Iris pigment epithelial cell (primary cell): ENCODE measurements at regions not wholly inside any gene's neighbourhood (a gene's known extent, or its start where the extent isn't known, plus 50 kb on each side); places are given as distances from the start of the nearest gene placed in this dataset.
A peak's percentile ranks its signal among the peaks of the same experiment; 100 is the strongest.

ENCODE experiments used
- DNase-seq: peaks from one replicate; pipeline ENCODE4 v3.0.0-alpha.2; 2011; ENCODE audit warnings: low read depth

DNA sequence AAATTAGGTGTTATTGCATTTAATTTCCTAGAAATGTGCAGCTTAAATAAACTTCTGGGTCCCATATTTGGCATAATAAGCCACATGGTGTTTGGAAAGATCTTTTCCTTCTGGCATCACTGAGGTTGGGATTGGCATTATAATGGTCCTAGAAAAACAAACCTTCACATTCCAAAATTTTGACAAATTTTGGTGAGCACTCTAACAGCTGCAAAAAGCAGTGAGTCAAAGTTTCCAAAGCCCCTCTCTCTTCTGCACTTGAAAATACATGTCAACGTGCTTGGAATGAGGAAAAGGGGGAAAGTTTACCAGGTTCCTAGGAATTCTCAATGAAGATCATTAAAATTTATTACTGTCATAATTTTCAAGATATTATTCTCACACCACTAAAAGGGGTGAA lies 77.8 kb upstream of the STK17B start:
- DNase-seq, result no peak

DNA sequence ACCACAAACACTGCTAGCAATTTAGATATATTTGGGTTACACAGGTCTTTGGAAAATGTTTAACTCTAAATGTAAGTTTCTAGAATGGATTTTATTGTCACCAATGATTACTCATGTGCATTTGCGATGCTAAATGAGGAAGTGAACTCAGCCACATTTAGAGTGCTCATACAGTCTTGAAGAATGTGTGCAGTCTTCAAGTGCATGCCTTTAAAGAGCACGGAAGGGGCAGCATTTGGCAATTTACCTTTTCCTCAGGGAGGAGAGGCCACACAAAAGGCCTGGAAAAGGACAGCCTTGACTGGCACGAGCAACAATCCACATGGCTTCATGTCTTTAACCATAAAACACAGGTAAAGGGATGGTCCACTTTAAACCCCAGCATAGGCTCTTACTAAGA lies 78.5 kb upstream of the STK17B start:
- DNase-seq, result no peak

DNA sequence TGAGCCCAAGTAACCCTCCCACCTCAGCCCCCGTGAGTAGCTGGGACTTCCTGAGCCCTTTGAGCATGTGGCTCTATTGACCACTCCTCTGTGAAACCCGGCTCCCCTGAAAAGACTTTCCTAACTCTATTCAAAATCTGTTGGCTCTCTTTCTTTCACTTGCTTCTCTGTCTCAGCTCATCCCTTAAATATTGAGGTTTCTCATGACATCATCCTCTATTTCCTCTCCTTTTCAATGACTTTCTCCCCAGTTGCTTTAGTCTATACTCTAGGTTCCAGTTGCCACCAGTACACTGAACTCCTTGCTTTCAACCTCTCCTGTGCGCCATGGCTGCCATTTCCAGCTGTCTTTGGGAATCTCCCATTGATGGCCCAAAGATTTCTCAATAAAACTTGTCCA lies 79.8 kb upstream of the STK17B start:
- DNase-seq, result no peak

DNA sequence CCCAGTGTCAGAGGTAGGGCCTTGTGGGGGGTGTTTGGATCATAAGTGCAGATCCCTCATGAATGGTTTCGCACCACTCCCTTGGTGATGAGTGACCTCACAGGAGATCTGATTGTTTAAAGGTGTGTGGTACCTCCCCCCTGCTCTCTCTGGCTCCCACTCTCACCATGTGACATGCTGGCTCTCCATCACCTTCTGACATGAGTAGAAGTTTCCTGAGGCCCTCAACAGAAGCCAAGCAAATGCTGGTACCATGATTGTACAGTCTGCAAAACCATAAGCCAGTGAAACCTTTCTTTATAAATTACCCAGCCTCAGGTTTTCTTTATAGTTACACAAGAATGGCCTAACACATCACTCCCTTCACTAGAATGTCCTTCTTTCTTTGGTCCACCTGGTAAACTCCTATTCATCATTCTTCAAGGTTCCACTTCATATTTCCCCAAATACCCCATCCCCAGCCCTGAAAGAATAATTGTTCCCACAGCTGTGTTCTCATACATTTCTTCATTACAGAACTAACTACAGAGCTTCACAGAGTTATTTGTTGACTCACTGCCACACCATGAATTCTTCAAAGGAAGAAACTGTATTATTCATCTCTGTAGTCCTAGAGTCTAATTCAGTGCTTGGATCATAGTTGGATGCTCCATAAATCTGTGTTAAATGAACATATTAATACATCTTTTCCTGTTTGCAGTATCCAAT lies 81.2 kb upstream of the STK17B start:
- DNase-seq, result peak; percentile 65

DNA sequence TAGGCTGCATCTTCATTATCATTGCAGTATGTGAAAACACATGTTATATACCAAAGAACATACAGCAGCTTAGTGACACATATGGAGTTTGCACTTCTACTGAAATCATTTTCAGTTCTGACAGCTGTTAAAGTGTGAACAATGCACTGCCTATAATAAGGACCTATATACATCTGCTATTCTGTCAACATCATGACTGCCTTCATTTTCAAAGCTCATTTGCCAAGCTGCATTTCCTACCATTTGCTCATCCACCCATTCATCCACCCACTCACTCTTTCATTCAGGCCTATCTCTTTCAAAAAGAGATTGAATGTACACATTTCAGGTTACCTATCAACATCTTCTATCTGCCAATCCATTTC lies 81.7 kb upstream of the STK17B start:
- no peak for DNase-seq

DNA sequence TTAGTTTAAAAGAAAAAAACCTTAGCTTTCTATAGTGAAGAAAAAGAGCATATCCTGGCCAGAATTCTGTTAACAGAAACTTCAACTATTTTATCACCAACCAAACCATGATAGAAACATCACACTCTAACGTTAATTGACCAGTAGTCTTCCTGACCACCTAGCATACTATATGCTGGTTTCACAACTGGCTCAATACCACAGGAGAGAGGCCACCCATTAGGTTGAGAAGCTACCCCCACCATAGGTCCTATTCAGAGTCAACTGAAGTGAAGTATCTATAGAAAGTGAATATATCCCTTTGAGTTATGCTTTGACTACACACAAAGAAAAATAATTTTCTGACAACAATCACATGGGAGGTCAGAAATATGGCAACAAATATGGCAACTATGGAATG lies 85.2 kb upstream of the STK17B start:
- no peak for DNase-seq

DNA sequence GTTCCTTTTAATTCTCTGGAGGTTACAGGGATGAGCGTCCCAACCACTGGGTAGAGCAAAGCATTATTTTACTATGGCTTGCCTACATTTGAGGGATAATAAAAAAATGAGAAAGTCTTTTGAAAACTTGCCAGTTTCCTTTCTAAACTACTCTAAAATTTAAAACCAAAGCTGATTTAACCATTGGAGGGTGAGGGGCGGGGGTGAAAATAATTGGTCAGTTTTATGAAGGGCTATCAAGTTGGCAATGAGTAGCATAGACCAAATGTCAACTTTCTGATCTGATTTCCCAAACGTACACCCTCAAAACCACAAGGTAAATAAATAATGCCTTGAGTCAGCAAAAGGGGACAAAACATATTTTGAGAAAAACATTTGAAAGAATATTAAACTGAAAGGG lies 85.7 kb upstream of the STK17B start:
- no peak for DNase-seq

DNA sequence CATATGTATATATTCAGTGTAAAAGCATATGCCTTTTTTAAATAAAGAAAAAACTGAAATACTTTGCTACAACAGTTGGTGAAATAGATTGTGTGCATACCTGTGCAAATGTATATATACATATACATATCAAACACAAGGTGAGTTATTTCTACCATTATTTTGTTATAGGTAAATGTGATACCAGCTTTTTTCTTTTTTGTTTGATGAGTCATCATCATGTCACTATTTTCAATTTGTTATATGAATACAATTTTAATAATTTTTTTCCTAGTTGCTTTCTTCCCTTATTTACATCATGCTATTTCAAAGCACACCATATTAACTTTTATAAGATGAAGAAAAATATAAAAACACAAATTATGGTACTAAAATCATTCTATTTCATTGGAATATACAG lies 87.0 kb upstream of the STK17B start:
- DNase-seq, result no peak

DNA sequence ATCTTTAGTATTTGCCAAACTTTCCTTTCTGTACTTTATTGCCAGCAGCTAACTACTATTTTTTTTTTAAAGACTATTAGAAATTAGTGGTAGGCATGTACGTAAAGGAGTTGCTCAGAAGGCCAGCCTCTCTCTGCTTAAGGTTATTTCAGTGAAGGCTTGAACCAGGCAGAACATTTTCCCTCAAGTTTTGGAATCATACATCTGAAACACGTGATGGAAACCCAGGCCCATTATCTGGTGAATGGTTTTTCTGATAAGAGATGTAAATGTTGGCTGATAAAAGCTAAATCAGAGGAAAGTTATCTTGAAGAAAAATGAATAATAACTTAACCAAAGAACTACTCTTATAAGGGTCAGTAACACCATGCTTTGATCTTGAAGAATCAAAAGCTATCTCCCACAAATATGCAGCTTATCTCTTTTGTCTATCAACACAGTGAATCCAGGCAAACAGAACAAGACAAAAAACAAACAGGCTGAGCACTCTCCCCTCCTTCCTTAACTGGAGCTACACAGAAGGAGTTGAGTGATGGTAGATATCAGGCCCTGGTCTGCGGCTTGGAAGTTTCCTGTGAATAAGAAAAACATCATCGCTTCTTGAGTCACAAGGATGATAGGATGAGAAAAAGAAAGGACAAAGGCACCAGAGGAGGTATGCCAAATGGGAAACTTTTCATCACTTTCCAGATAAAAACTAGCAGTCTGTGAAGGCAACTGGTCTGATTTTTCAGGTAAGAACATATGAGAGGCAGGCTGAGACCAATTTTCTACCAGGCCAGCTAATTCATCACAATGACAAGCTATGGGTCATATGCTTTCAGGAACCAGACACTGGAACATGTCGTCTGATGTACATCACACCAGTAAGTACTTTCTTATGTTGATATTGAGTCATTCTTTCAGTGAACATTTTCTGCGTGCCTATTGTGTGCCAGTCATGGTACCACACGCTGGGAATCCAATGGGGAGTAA lies 88.4 kb upstream of the STK17B start:
- DNase-seq, result peak; percentile 85

DNA sequence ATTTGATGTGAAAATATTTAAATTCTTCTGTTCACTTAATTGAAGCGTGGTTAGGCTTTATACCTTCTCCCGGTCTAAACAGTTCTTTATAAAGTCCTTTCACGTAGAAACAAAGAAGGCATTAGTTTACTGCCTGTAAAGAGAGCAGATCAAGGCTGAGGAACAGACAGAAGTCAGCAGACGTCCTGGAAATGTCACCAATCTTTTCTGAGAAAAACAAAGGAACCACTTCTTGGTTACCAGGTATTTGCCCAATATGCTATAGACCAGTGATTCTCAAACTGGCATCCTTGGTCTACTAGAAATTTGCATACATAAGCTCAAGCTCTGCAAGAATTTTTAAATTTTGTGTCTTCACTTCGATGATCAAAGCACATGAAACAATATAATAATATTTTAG lies 89.2 kb upstream of the STK17B start:
- no peak for DNase-seq

DNA sequence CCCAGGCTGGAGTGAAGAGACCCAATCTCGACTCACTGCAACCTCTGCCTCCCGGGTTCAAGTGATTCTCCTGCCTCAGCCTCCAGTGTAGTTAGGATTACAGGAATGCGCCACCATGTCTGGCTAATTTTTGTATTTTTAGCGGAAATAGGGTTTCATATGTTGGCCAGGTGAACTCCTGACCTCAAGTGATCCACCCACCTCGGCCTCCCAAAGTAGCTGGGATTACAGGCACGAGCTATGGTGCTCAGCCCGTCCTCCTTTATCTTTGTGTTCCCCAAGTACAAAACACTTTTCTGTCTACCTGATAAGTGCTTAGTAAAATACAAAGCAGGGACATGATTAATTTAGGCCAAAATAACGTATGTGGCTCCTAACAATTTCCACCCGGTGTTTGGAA lies 91.2 kb upstream of the STK17B start:
- DNase-seq, result no peak

DNA sequence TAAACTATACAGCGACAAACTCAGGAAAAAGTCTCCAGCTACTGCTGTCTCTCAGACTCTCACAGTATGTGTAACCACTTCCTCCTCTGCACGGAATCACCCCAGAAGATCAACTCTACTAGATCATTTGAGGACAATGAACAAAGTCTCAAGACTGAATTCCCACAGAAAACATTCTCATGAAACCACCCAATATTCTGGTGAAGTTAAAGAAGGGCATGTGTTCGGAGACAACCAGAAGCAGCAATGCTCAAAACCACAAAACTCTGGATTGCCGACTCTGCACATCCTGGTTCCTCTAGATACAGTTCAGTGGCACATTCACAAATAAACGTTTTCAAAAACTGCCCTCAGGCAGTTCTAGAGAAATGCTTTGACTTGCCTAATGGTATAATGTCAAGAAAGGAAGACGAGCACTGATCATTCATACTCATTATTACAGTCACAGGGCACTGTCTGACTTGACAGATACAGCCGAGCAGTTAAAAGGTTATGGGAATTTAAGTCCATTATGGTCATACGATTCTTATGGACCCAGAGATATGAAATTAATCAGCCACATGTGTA lies 91.9 kb upstream of the STK17B start:
- peak; percentile 84 for DNase-seq

DNA sequence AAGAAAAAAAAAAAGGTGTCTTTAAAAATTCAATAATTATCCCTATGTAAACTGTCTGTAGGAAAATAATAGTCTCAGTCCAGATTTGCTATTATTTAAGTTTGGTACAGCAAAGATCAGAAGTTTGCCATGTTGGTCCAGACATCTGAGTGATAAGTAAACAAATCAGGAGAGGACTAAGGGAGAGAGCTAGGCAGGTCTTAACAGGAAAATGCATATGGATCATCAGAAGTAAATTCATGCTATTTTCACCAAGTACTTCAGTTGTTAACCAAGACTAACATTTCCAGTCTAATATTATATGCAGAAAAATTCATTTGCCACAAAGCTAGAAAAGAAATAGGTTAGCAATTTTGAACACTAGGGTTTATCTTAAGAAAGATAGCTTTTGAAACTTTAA lies 95.0 kb upstream of the STK17B start:
- DNase-seq, result no peak

DNA sequence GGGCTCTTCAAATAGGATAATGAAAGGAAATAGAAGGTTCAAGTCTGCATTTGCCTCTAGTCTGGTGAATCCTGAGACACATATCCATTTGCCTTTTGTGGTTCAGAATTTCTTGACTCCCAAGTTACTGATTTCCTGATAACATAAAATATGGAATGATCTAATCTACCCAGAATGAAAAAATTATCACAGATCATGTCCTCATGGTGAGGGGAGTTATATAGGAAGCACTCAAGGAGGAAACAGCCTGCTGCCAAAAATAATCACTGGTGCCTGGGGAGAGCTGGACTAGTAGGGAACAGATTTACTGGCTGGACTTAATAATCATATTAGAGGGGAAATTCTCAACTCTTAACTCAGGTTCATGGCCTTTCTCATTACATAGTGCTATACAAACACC lies 95.5 kb upstream of the STK17B start:
- DNase-seq, result no peak

DNA sequence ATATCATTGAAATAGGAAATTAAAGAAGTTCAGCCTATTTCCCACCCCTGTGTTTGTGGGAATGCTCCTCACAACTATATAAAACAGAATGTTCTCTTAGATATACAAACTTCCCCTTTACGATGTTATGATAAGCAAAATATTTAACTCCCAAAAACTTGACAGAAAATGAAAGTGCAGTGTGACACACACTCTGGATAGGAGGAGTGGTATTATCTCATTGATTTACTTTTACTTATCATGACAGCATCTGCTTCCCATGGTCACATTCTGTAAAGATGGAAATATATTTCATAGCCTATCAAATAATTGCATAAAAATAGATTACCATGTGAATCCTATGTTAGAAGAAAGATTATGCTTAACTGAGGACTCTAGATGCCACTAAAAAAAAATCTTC lies 96.6 kb upstream of the STK17B start:
- DNase-seq, result peak; percentile 55

DNA sequence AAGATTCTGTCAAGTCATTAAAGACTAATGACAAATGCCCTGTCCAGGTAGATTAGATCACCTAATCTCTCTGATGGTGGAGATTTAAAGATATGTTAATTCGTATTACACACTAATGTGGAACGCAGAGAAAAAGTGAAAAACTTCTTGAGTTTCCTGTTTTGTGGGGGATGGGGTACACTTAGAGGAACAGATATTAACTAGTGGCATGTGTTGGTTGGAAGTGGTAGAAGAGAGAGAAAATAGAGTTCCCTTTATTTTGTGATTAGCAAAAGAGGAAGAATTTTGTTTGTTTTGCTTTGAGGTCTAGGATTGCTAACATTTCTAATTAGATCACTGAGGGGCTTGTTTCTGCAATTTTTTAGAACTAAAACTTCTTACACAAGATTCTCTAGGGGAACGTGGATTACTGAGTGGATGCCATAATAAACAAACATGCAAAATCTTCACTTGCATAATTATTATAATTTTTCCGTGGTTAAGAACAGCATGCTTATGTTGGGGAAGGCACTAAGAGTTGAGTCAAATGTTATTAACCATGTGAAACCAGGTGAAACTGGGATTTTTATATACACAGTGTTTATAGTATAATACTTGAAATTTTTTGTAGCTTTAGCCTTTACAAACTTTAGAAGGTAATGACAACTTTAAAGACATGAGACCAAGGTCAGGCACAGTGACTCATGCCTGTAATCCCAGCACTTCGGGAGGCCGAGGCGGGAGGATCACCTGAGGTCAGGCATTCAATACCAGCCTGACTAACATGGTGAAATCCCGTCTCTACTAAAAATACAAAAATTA lies 97.4 kb upstream of the STK17B start:
- peak; percentile 68 for DNase-seq

DNA sequence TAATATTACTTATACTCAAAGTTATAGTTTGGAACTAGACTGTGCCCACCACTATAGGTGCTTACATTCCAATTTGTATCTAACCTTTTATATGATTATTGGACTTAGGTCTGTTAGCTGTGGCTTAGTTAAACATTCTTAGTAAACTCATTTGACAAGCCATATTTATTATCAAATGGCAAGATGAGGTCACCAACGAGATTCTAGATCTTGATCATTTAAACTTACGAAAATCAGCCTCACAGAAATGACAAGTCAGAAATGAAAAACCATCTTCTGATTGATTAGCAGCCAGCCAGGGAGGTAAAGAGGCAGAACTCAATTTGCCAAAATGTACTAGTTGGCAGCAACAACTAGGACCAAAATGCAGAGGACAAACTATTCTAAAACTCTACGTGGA lies 100.4 kb upstream of the STK17B start:
- no peak for DNase-seq

DNA sequence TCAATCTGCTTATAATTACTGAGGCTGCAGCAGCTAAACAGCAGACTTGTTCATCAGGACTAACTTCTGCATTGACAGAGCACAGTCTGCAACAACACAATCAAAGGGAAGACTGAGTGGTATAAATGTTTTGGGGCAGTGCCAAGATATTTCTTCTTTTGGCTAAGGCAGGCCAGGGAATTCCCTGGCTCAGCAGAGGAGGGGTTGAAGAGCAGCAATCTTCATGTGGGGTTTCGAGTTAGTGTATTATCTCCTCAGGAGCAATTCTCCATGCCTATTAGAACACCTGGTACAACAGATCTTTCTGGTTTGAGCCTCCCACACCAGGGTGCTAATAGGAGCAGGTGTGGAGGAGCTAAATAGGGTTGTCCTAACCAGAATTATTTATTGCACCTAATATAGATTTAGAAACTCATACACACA lies 103.0 kb upstream of the STK17B start:
- DNase-seq, result peak; percentile 76

DNA sequence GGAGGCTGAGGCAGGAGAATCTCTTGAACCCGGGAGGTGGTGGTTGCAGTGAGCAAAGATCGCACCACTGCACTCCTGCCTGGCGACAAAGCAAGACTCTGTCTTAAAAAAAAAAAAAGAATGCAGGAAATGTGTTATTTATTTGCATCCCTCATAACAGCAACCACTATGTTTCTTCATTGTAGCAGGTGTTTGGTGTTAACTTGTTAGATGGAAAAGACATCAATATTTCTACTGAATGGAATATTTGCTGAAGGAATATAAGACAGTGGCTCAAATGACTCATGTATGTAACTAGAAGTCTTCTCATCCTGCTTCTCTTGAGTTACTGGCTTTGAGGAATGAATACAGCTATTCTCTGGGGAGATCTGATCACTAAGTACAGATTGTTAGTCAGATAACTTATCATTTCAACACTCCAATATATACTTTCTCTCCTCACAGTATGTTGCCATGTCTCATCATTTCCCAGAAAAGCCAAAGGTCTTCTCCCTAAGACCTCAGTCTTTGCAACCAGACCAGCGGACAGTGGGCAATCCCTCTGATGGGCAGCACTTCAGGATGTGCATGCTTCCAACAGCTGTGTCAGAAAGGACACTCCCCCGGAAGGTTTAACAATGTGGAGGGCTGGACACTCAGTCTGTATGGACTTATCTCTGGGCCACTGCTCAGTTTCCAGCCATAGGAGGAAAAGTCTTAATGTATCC lies 104.4 kb upstream of the STK17B start:
- DNase-seq, result peak; percentile 75

DNA sequence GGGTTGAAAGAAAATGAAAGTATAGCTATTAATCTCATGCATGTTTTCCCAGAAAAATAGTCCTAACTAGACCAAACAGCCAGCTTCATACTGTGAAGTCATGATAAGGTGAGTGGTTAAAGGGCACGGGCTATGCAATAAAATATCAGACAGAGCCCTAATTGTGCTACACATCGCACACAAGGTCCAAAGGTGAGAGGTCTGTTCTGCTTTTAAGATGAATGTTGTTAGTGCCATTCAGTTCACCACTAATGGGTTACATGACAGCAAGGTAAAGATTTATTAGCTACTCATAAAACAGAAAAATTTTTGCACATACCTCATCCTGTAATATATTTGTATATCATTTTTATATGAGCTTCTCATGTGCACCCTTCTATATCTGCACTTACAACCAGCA lies 105.0 kb upstream of the STK17B start:
- DNase-seq, result no peak

DNA sequence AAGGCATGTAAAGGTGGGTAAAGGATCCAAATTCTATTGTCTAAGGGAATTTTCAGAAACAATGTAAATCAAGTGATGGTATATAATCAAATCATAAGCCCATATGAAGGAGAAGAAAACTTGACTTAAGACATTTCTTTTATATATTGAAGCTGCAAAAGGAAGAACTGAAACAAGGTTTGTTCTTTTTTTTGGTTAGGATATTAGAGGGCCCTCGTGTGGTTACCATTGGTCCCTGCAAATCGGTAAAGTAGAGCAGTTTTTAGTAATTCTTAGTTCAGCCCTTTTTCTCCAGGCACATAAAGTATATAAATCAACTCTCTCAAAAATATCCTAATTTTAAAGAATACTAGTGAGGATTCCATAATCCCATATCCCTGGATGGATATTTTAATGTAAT lies 105.6 kb upstream of the STK17B start:
- DNase-seq, result peak; percentile 59

DNA sequence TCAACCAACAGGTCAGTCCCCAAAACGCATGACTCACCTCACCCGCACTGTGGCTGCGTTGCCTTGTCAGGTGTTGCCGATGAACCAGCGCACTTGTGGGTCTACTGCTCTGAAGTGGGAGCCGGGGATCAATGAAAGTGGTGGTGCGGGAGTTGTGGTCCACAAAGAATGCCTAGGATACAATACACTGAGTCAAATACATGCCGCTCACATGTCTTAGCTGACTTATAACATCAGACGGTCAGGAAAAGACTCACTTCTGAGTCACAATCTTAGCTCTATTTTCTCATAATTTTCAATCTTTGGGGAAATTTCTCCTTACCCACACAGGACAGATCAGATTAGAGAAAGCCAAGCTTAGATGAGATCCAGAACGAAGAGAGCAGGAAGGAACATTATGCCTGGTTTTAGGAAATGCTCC lies 107.1 kb upstream of the STK17B start:
- peak; percentile 86 for DNase-seq
